K562 (cell line): ENCODE measurements at regions not wholly inside any gene's neighbourhood (a gene's known extent, or its start where the extent isn't known, plus 50 kb on each side); places are given as distances from the start of the nearest gene placed in this dataset.

ENCODE experiments used
- ATAC-seq: fragments of 200-7000 bp; cut with Tn5 transposase; 3 replicates; pipeline ENCODE4 v1.9.1; 2020; ENCODE audit warnings: moderate library complexity
- BruUV-seq: library from RNA; stranded (reverse); fragments of 400-500 nt; replicated peaks from 2 replicates; lab custom pipeline; 2021; lab: Mats Ljungman, UMichigan
- CTCF ChIA-PET: fragments of 300-600 bp; formaldehyde crosslinking; extraction: SDS; loops from one replicate; lab custom pipeline; 2021; ENCODE audit warnings: low intra/inter-chr PET ratio; lab: Yijun Ruan, JAX
- POLR2A ChIA-PET: fragments of 300-600, 350-650 bp; sonication (Branson Sonifier 250); formaldehyde crosslinking; extraction: SDS; loops from one replicate; lab custom pipeline; 2021; ENCODE audit warnings: antibody characterized with exemption, inconsistent platforms; lab: Yijun Ruan, JAX
- DNase-seq, 4 experiments: peaks; one replicate each; pipeline versions ENCODE4 v3.0.0 to v3.0.0-alpha.2; 2011 to 2018; ENCODE audit warnings: low spot score in 3 of 4, mixed read lengths in 3 of 4; ENCODE audit errors: extremely low read depth in 1 of 4
- FAIRE-seq: peaks from 2 replicates; lab custom pipeline; 2011; peaks lifted over from hg19 to GRCh38; lab: Jason Lieb, UNC
- H2AFZ ChIP-seq: 2 replicates; pipeline ENCODE4 v1.6.0; 2011; ENCODE audit warnings: low read depth, low read length, control low read depth, inconsistent platforms
- H3K27ac ChIP-seq: fragments of 200-600 bp; 3 replicates; pipeline ENCODE4 v1.8.0; 2011; ENCODE audit warnings: low read depth, mild to moderate bottlenecking, control low read depth, inconsistent platforms, low read length, moderate library complexity, mixed read lengths; ENCODE audit errors: extremely low read depth
- H3K27me3 ChIP-seq, 2 experiments: fragments of 300-600 bp in 1 of 2; 2 replicates in 1 of 2; 3 replicates in 1 of 2; pipeline versions ENCODE4 v1.6.0 to v1.8.0; 2011; ENCODE audit warnings: inconsistent platforms in 2 of 2, low read length in 2 of 2, mild to moderate bottlenecking in 1 of 2, mixed read lengths in 1 of 2, moderate library complexity in 1 of 2; ENCODE audit not compliant: control insufficient read depth in 2 of 2, insufficient read depth in 2 of 2
- H3K36me3 ChIP-seq: fragments of 300-600 bp; 3 replicates; pipeline ENCODE4 v1.8.0; 2011; ENCODE audit warnings: mild to moderate bottlenecking, low read length, inconsistent platforms; ENCODE audit not compliant: control insufficient read depth, insufficient read depth
- H3K4me1 ChIP-seq, 2 experiments: fragments of 200-600 bp in 1 of 2; replicated peaks in 1 of 2; 2 replicates in 1 of 2; 3 replicates in 1 of 2; pipeline versions ENCODE4 v1.5.1 to v1.8.0; 2011; ENCODE audit warnings: inconsistent platforms in 2 of 2, low read length in 2 of 2, mild to moderate bottlenecking in 1 of 2, mixed read lengths in 1 of 2, moderate library complexity in 1 of 2; ENCODE audit not compliant: control insufficient read depth in 2 of 2, insufficient read depth in 2 of 2
- H3K4me2 ChIP-seq: 2 replicates; pipeline ENCODE4 v1.6.1; 2011; ENCODE audit warnings: low read length, control low read depth, inconsistent platforms, mixed read lengths; ENCODE audit not compliant: insufficient read depth
- H3K4me3 ChIP-seq: fragments of 200-600 bp; sonication (generic), shearing (Covaris generic); 2 replicates; pipeline ENCODE4 v1.5.1; 2016; ENCODE audit warnings: control low read depth, inconsistent platforms
- H3K79me2 ChIP-seq: fragments of 200-600 bp; 3 replicates; pipeline ENCODE4 v1.8.0; 2011; ENCODE audit warnings: low read length, inconsistent platforms; ENCODE audit not compliant: control insufficient read depth, insufficient read depth
- H3K9ac ChIP-seq, 2 experiments: 2 replicates each; pipeline versions ENCODE4 v1.6.0 to v1.6.1; 2011; ENCODE audit warnings: low read depth in 2 of 2, low read length in 2 of 2, control low read depth in 1 of 2, inconsistent platforms in 1 of 2, mild to moderate bottlenecking in 1 of 2, mixed read lengths in 1 of 2; ENCODE audit not compliant: insufficient read depth in 1 of 2
- H3K9me1 ChIP-seq: one replicate; pipeline ENCODE4 v1.6.0; 2011; ENCODE audit warnings: inconsistent platforms, mild to moderate bottlenecking, low read length, moderate library complexity; ENCODE audit not compliant: control insufficient read depth, insufficient read depth
- H3K9me3 ChIP-seq: replicated peaks from 2 replicates; pipeline ENCODE4 v1.5.1; 2011; ENCODE audit warnings: low read depth, low read length, inconsistent platforms; ENCODE audit not compliant: control insufficient read depth, insufficient read depth
- H4K20me1 ChIP-seq: replicated peaks from 2 replicates; pipeline ENCODE4 v1.6.1; 2011; ENCODE audit warnings: low read length, inconsistent platforms, mixed read lengths; ENCODE audit not compliant: control insufficient read depth, insufficient read depth
- GABPB2 ChIP-seq: fragments of 250-450 bp; sonication (Bioruptor Pico); conservative IDR thresholded peaks from 2 replicates; pipeline ENCODE4 v1.5.1; 2021; ENCODE audit warnings: mild to moderate bottlenecking
- IRF9 ChIP-seq: fragments of 450-650 bp; IDR thresholded peaks from 2 replicates; pipeline ENCODE4 v1.6.1; 2016; ENCODE audit warnings: missing biosample characterization, missing genetic modification characterization
- SRF ChIP-seq, 2 experiments: fragments of 250-450, 450-650 bp in 1 of 2; sonication (Bioruptor Pico) in 1 of 2; sonication (generic) in 1 of 2; formaldehyde crosslinking; IDR thresholded peaks; 2 replicates each; pipeline versions ENCODE4 v1.5.0 to v1.5.1; 2020 to 2022; ENCODE audit warnings: mild to moderate bottlenecking in 1 of 2, missing genetic modification reagents in 1 of 2
- TFAP4 ChIP-seq: sonication (generic); formaldehyde crosslinking; IDR thresholded peaks from 2 replicates; pipeline ENCODE4 v1.8.0; 2022; ENCODE audit warnings: missing genetic modification reagents, mild to moderate bottlenecking, moderate library complexity, borderline replicate concordance
- THAP12 ChIP-seq: fragments of 250-450 bp; sonication (Bioruptor Pico); IDR thresholded peaks from 2 replicates; pipeline ENCODE4 v1.9.0; 2021; ENCODE audit warnings: mild to moderate bottlenecking, inconsistent platforms
- ZNF23 ChIP-seq: fragments of 250-450 bp; sonication (Bioruptor Pico); IDR thresholded peaks from 2 replicates; pipeline ENCODE4 v1.4.0; 2020; ENCODE audit warnings: mild to moderate bottlenecking
- ZNF3 ChIP-seq: fragments of 250-450 bp; sonication (Bioruptor Pico); IDR thresholded peaks from 2 replicates; pipeline ENCODE4 v1.5.0; 2021; ENCODE audit warnings: mild to moderate bottlenecking, moderate library complexity
- WGBS: fragments of 100-300 bp; shearing (Covaris generic); methylation state at CpG from one replicate; pipeline ENCODE4 v1.1.6; 2016; ENCODE audit warnings: low coverage, mixed read lengths; ENCODE audit not compliant: insufficient coverage; ENCODE audit errors: missing lambda C conversion rate; 5-methylcytosine and 5-hydroxymethylcytosine counted together
- in situ Hi-C: fragments of 300-500 bp; cut with MboI; formaldehyde crosslinking; loops from 4 replicates; pipeline ENCODE4 v1.15.0; 2018; ENCODE audit warnings: inconsistent platforms, mixed read lengths
- intact Hi-C: fragments of 100-400 bp; cut with micrococcal nuclease; formaldehyde crosslinking; loops from 2 replicates; pipeline ENCODE4 v1.14.2; 2022

- FAIRE-seq (no peak), DNase-seq (no peak), ATAC-seq (no peak)
- ChIA-PET POLR2A (interaction anchor here (0.6 kb wide), 1 partner anchor 43 kb away, joined by 3 read pairs; no protein-coding TSS in a partner anchor), CTCF (no interaction called here)
- Histone ChIP-seq H3K4me1 (peaks cover 0 to 13% of the 10 kb centered on the region in 2 experiments; a peak in 3 of 5 replicates), H3K9ac (no peak overlapping the region), H3K36me3 (no peaks in the 10 kb centered on the region), H4K20me1 (no peaks in the 10 kb centered on the region), H2AFZ (peak overlapping the region; percentile 47; the same call in 1 of the 2 replicates), H3K4me3 (no peak overlapping the region), H3K9me1 (no peaks in the 10 kb centered on the region), H3K4me2 (no peak overlapping the region), H3K27ac (no peak overlapping the region), H3K79me2 (no peaks in the 10 kb centered on the region), H3K9me3 (no peaks in the 10 kb centered on the region), H3K27me3 (peaks cover 0 to 10% of the 10 kb centered on the region in 2 experiments; a peak in 3 of 5 replicates)
- 60% methylated on average over 21 of the region's 28 CpGs for WGBS
- intact Hi-C loops (no loop called here), in situ Hi-C loops (no loop called here)
- no TSS peak for BruUV-seq
- TF ChIP-seq GABPB2 (CRISPR knock-in tag) (no peak), TFAP4 (CRISPR knock-in tag) (no peak), ZNF3 (CRISPR knock-in tag) (no peak), THAP12 (CRISPR knock-in tag) (no peak), SRF (CRISPR knock-in tag; IDR thresholded peaks at IDR 0.05) (no peak), IRF9 (tag) (no peak), ZNF23 (CRISPR knock-in tag) (no peak)
Observed at GRCh38 chr22:46064228-46064965, 85.9 kb upstream of the PPARA start.
